ENCODE measurements at regions not wholly inside any gene's neighbourhood (a gene's known extent, or its start where the extent isn't known, plus 50 kb on each side); places are given as distances from the start of the nearest gene placed in this dataset.
A peak's percentile ranks its signal among the peaks of the same experiment; 100 is the strongest.

DNA sequence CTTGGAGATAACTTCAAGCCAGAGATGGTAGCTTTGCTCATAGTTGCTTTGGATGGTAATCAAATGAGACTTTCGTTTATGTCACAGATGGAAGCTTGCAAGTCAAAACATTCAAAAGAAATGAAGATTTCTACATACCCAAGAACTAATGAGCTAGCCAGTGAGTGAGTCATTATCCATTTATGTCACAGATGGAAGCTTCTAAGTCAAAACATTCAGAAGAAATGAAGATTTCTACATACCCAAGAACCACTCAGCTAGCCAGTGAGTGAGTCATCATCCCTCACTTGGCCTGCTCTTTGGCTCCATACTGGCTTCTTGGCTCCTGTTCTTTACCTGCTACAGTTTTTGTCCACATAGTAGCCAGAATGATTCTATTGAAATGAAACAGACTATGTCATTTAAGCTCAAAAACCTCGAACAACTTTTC, 559.8 kb upstream of the CBLB start:
- no peaks in the 10 kb centered on the region; the same call in 1 of the 2 replicates for H3K9me3 ChIP-seq (ENCODE audit: control insufficient read depth, insufficient read depth, low read length)
- CTCF ChIA-PET, result no interaction called here
- TF ChIP-seq, protein P1, sequence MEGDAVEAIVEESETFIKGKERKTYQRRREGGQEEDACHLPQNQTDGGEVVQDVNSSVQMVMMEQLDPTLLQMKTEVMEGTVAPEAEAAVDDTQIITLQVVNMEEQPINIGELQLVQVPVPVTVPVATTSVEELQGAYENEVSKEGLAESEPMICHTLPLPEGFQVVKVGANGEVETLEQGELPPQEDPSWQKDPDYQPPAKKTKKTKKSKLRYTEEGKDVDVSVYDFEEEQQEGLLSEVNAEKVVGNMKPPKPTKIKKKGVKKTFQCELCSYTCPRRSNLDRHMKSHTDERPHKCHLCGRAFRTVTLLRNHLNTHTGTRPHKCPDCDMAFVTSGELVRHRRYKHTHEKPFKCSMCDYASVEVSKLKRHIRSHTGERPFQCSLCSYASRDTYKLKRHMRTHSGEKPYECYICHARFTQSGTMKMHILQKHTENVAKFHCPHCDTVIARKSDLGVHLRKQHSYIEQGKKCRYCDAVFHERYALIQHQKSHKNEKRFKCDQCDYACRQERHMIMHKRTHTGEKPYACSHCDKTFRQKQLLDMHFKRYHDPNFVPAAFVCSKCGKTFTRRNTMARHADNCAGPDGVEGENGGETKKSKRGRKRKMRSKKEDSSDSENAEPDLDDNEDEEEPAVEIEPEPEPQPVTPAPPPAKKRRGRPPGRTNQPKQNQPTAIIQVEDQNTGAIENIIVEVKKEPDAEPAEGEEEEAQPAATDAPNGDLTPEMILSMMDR (IDR thresholded peaks at IDR 0.05; ENCODE audit: low read depth, low read length), result no peak
- POLR2A ChIA-PET, result interaction anchor here (0.9 to 1.4 kb wide), 2 partner anchors 83 to 605 kb away, joined by 3 to 4 read pairs; no protein-coding TSS in a partner anchor
- H3K27ac ChIP-seq (ENCODE audit: low read depth, low read length), result no peak overlapping the region
- DNase-seq (ENCODE audit: low read depth, low spot score), result peak; percentile 92
- no peak overlapping the region for H3K4me3 ChIP-seq (ENCODE audit: low read depth, low read length)
- no peaks in the 10 kb centered on the region for H3K27me3 ChIP-seq (ENCODE audit: control insufficient read depth, insufficient read depth, low read length)

DNA sequence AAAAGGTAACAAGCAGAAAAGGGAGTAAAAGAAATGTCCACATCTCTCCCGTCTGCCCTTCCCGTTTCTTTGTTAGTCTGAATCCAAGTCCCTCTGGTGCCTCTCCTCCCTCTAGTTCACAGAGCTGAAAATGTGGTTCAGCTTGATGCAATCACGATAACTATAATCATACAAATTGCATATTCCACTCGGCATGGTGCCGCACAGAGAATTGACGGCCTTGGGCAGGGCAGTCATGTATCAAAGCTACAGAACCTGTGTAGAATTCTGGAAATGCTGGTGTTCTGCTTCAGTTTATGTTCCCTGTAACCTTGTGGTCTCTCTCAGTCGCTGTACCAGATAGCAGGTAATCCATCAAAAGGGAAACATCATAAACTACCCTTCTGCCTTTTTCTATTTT, 562.9 kb upstream of the CBLB start:
- CTCF ChIA-PET, result no interaction called here

DNA sequence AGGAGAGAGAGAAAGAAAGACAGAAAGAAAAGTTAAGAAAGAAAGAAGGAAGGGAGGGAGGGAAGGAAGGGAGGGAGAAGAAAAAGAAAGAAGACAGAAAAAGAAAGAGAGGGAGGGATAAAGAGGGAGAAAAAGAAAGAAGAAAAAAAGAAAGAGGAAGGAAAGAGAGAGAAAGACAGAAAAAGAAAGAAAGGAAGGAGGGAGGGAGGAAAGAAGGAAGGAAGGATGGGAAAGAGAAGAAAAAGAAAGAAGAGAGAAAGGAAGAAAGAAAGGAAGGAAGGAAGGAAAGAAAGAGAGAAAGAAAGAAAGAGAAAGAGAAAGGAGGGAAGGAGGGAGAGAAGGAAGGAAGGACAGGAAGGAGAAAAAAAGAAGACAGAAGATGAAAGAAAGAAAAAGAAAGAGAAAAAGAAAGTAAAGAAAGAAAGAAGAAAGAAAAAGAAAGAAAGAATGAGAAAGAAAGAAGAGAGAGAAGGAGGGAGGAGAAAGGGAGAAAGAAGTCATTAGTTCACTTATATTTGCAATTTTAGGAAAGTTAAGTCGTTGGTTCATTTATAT, 567.2 kb upstream of the CBLB start:
- ChIA-PET CTCF (no interaction called here), POLR2A (no interaction called here)
- no peak for DNase-seq (ENCODE audit: low read depth, low spot score)
- Histone ChIP-seq H3K27me3 (ENCODE audit: control insufficient read depth, insufficient read depth, low read length) (no peaks in the 10 kb centered on the region), H3K27ac (ENCODE audit: low read depth, low read length) (no peak overlapping the region), H3K4me3 (ENCODE audit: low read depth, low read length) (no peak overlapping the region), H3K9me3 (ENCODE audit: control insufficient read depth, insufficient read depth, low read length) (no peaks in the 10 kb centered on the region)
- TF ChIP-seq, protein P1 (IDR thresholded peaks at IDR 0.05; ENCODE audit: low read depth, low read length), result no peak

More for the DNA sequence above, 562.9 kb upstream of the CBLB start:
- H3K27me3 ChIP-seq (ENCODE audit: control insufficient read depth, insufficient read depth, low read length), result no peaks in the 10 kb centered on the region
- no peak overlapping the region for H3K27ac ChIP-seq (ENCODE audit: low read depth, low read length)
- H3K4me3 ChIP-seq (ENCODE audit: low read depth, low read length), result no peak overlapping the region
- POLR2A ChIA-PET, result no interaction called here
- no peaks in the 10 kb centered on the region; the same call in 1 of the 2 replicates for H3K9me3 ChIP-seq (ENCODE audit: control insufficient read depth, insufficient read depth, low read length)
- DNase-seq (ENCODE audit: low read depth, low spot score), result no peak
- TF ChIP-seq, protein P1 (IDR thresholded peaks at IDR 0.05; ENCODE audit: low read depth, low read length), result no peak

DNA sequence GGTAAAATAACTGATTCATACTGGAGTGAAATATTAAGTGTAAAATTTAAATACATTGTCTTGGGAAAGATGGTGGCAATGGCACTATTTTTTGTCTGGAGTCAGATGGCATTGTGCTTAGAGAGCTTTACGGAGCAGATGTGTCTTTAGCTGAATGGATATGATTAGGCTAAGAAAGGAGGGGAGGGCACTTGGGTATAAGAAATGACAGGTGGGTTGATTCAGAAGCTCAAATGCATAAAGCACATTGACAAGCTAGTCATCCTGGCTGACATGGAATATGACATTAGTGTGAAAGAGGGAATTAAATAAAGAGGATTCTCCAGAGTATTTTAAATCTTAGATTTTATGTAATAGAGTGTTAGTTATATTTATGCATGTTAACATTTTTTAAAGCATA, 570.1 kb upstream of the CBLB start:
- Histone ChIP-seq H3K4me3 (ENCODE audit: low read depth, low read length) (no peak overlapping the region), H3K27ac (ENCODE audit: low read depth, low read length) (no peak overlapping the region), H3K27me3 (ENCODE audit: control insufficient read depth, insufficient read depth, low read length) (no peaks in the 10 kb centered on the region), H3K9me3 (ENCODE audit: control insufficient read depth, insufficient read depth, low read length) (no peaks in the 10 kb centered on the region)
- TF ChIP-seq, protein P1 (IDR thresholded peaks at IDR 0.05; ENCODE audit: low read depth, low read length), result no peak
- ChIA-PET CTCF (interaction anchor here (0.7 kb wide), 1 partner anchor 991 kb away, joined by 4 read pairs; no protein-coding TSS in a partner anchor), POLR2A (no interaction called here)
- no peak for DNase-seq (ENCODE audit: low read depth, low spot score)

DNA sequence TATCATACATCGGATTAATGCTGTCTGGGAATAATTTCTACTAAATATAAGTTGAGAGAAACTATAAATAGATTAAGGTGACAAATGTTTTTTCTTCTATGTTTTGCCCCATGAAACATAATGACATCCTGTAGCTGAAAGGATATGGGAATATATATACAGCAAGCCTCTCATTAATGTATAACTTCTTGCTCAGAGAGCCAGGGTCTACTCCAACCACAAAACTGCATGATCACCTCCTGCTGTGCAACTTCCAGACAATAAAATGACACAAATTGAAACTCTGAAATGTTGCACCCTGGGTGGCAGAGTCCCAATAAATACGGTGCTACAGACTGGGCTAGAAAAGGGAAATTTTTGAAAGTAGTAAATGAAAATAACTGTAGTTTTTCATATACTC, 571.9 kb upstream of the CBLB start:
- Histone ChIP-seq H3K27me3 (ENCODE audit: control insufficient read depth, insufficient read depth, low read length) (no peaks in the 10 kb centered on the region), H3K27ac (ENCODE audit: low read depth, low read length) (no peak overlapping the region), H3K9me3 (ENCODE audit: control insufficient read depth, insufficient read depth, low read length) (no peaks in the 10 kb centered on the region), H3K4me3 (ENCODE audit: low read depth, low read length) (no peak overlapping the region)
- no peak for DNase-seq (ENCODE audit: low read depth, low spot score)
- TF ChIP-seq, protein P1 (IDR thresholded peaks at IDR 0.05; ENCODE audit: low read depth, low read length), result no peak
- ChIA-PET CTCF (no interaction called here), POLR2A (no interaction called here)
